OCI-LY1 (cell line): ENCODE measurements at regions not wholly inside any gene's neighbourhood (a gene's known extent, or its start where the extent isn't known, plus 50 kb on each side); places are given as distances from the start of the nearest gene placed in this dataset.

Experiments used
- H2AFZ ChIP-seq: fragments of 200-600 bp; sonication (generic), shearing (Covaris generic); 2 replicates; pipeline ENCODE4 v1.6.0; 2014; ENCODE audit warnings: antibody characterized with exemption, mild to moderate bottlenecking, low read length
- H3F3A ChIP-seq: fragments of 200-600 bp; sonication (generic), shearing (Covaris generic); 2 replicates; pipeline ENCODE4 v1.6.0; 2014; ENCODE audit warnings: mild to moderate bottlenecking, antibody characterized with exemption, low read length, moderate library complexity; ENCODE audit not compliant: insufficient read depth
- H3K27ac ChIP-seq: fragments of 200-600 bp; sonication (generic); 2 replicates; pipeline ENCODE4 v1.5.1; 2014; ENCODE audit warnings: low read length, mixed run types, mild to moderate bottlenecking, low read depth; ENCODE audit not compliant: poor library complexity, severe bottlenecking
- H3K27me3 ChIP-seq: fragments of 200-600 bp; sonication (generic); 2 replicates; pipeline ENCODE4 v1.6.0; 2014; ENCODE audit warnings: antibody characterized with exemption, mild to moderate bottlenecking, low read length, moderate library complexity; ENCODE audit not compliant: insufficient read depth
- H3K36me3 ChIP-seq: fragments of 200-600 bp; sonication (generic); 2 replicates; pipeline ENCODE4 v1.6.1; 2014; ENCODE audit warnings: mild to moderate bottlenecking, antibody characterized with exemption, low read length, moderate library complexity, mixed read lengths; ENCODE audit not compliant: insufficient read depth
- H3K4me1 ChIP-seq: fragments of 200-600 bp; sonication (generic); 2 replicates; pipeline ENCODE4 v1.5.1; 2014; ENCODE audit warnings: mild to moderate bottlenecking, low read length, moderate library complexity; ENCODE audit not compliant: insufficient read depth, severe bottlenecking
- H3K4me2 ChIP-seq: fragments of 200-600 bp; sonication (generic), shearing (Covaris generic); 2 replicates; pipeline ENCODE4 v1.6.1; 2014; ENCODE audit warnings: low read length
- H3K4me3 ChIP-seq: fragments of 200-600 bp; sonication (generic); 2 replicates; pipeline ENCODE4 v1.5.1; 2014; ENCODE audit warnings: low read length, low read depth, mild to moderate bottlenecking, mixed read lengths; ENCODE audit not compliant: poor library complexity, severe bottlenecking
- H3K79me2 ChIP-seq: fragments of 200-600 bp; shearing (Covaris generic); 2 replicates; pipeline ENCODE4 v1.6.1; 2016; ENCODE audit warnings: mixed run types, low read length, mixed read lengths; ENCODE audit not compliant: insufficient read depth
- H3K9ac ChIP-seq: fragments of 200-600 bp; sonication (generic), shearing (Covaris generic); 2 replicates; pipeline ENCODE4 v1.6.1; 2014; ENCODE audit warnings: mild to moderate bottlenecking, low read length, mixed read lengths
- H3K9me2 ChIP-seq: fragments of 200-600 bp; sonication (generic), shearing (Covaris generic); 2 replicates; pipeline ENCODE4 v1.6.1; 2014; ENCODE audit warnings: low read depth, mild to moderate bottlenecking, low read length, mixed read lengths
- H3K9me3 ChIP-seq: fragments of 200-600 bp; shearing (Covaris generic); 2 replicates; pipeline ENCODE4 v1.6.1; 2014; ENCODE audit warnings: low read length, mixed read lengths
- H4K20me1 ChIP-seq: fragments of 200-600 bp; sonication (generic), shearing (Covaris generic); 2 replicates; pipeline ENCODE4 v1.6.0; 2016; ENCODE audit warnings: mild to moderate bottlenecking, low read length; ENCODE audit not compliant: insufficient read depth
- CTCF ChIP-seq: fragments of 200-600 bp; sonication (generic), shearing (Covaris generic); IDR thresholded peaks from 2 replicates; pipeline ENCODE4 v1.5.1; 2017; ENCODE audit warnings: mild to moderate bottlenecking, antibody characterized with exemption, low read length, moderate library complexity, mixed read lengths
- EZH2 ChIP-seq: fragments of 200-600 bp; sonication (generic), shearing (Covaris generic); IDR thresholded peaks from 2 replicates; pipeline ENCODE4 v1.8.0; 2017; ENCODE audit warnings: borderline replicate concordance, mixed run types, mild to moderate bottlenecking, antibody characterized with exemption, low read length, moderate library complexity, mixed read lengths

- Histone ChIP-seq H3K27ac (no peak overlapping the region), H3K9me2 (no peaks in the 10 kb centered on the region), H4K20me1 (no peaks in the 10 kb centered on the region), H3K4me1 (no peaks in the 10 kb centered on the region), H3K27me3 (no peaks in the 10 kb centered on the region), H3K9me3 (no peaks in the 10 kb centered on the region), H3K79me2 (no peaks in the 10 kb centered on the region), H3K9ac (no peak overlapping the region), H3K4me2 (no peak overlapping the region), H3K4me3 (no peak overlapping the region), H3F3A (no peaks in the 10 kb centered on the region), H3K36me3 (no peaks in the 10 kb centered on the region), H2AFZ (no peak overlapping the region)
- no peak for TF ChIP-seq EZH2
- TF ChIP-seq CTCF: no peak
Measured at GRCh38 chr4:152166567-152166966, 369.3 kb downstream of the FBXW7 start.

- H3F3A ChIP-seq: no peaks in the 10 kb centered on the region
- TF ChIP-seq CTCF (no peak), EZH2 (no peak)
- no peak overlapping the region for H3K4me3 ChIP-seq
- no peaks in the 10 kb centered on the region for H3K27me3 ChIP-seq
- no peak overlapping the region for H3K4me2 ChIP-seq
- no peak overlapping the region for H3K27ac ChIP-seq
- no peak overlapping the region for H2AFZ ChIP-seq
- H4K20me1 ChIP-seq: no peaks in the 10 kb centered on the region
- no peaks in the 10 kb centered on the region for H3K36me3 ChIP-seq
- no peaks in the 10 kb centered on the region for H3K79me2 ChIP-seq
- H3K9me3 ChIP-seq: no peaks in the 10 kb centered on the region
- no peak overlapping the region for H3K9ac ChIP-seq
- no peaks in the 10 kb centered on the region for H3K9me2 ChIP-seq
- no peaks in the 10 kb centered on the region for H3K4me1 ChIP-seq
Measured at GRCh38 chr4:152165846-152166245, 370.0 kb downstream of the FBXW7 start.

- H3K9ac ChIP-seq: no peak overlapping the region
- H3K27ac ChIP-seq: no peak overlapping the region
- no peaks in the 10 kb centered on the region for H3K9me3 ChIP-seq
Measured at GRCh38 chr4:152165146-152165545, 370.7 kb downstream of the FBXW7 start.

More at GRCh38 chr4:152165146-152165545, 370.7 kb downstream of the FBXW7 start:
- no peak overlapping the region for H3K4me3 ChIP-seq
- H4K20me1 ChIP-seq: no peaks in the 10 kb centered on the region
- no peak overlapping the region for H3K4me2 ChIP-seq
- no peaks in the 10 kb centered on the region for H3K27me3 ChIP-seq
- no peaks in the 10 kb centered on the region for H3K36me3 ChIP-seq
- H3F3A ChIP-seq: no peaks in the 10 kb centered on the region
- TF ChIP-seq CTCF (no peak), EZH2 (no peak)
- no peak overlapping the region for H2AFZ ChIP-seq
- no peaks in the 10 kb centered on the region for H3K4me1 ChIP-seq
- no peaks in the 10 kb centered on the region for H3K9me2 ChIP-seq
- H3K79me2 ChIP-seq: no peaks in the 10 kb centered on the region
